PC-3 (cell line): ENCODE measurements at regions not wholly inside any gene's neighbourhood (a gene's known extent, or its start where the extent isn't known, plus 50 kb on each side); places are given as distances from the start of the nearest gene placed in this dataset.

Experiments used
- CTCF ChIP-seq: fragments of 300-600 bp; sonication (generic); conservative IDR thresholded peaks from 2 replicates; pipeline ENCODE4 v1.5.1; 2017; ENCODE audit warnings: antibody characterized with exemption, low read depth, mild to moderate bottlenecking, low read length
- EZH2 ChIP-seq: fragments of 300-600 bp; sonication (generic); IDR thresholded peaks from one replicate; pipeline ENCODE4 v1.6.1; 2017; ENCODE audit warnings: antibody characterized with exemption, mild to moderate bottlenecking, low read length; ENCODE audit not compliant: unreplicated experiment
- EZH2phosphoT487 ChIP-seq: fragments of 300-600 bp; sonication (generic); IDR thresholded peaks from 2 replicates; pipeline ENCODE4 v1.6.1; 2018; ENCODE audit warnings: mild to moderate bottlenecking, antibody characterized with exemption, low read length, borderline replicate concordance

GRCh38 chr7:153414288-153414629 is 637.9 kb upstream of the DPP6 start:
- no peak for TF ChIP-seq CTCF
- TF ChIP-seq EZH2phosphoT487, result no peak
- no peak for TF ChIP-seq EZH2
